Lower leg skin (tissue), 3 donors: ENCODE measurements at regions not wholly inside any gene's neighbourhood (a gene's known extent, or its start where the extent isn't known, plus 50 kb on each side); places are given as distances from the start of the nearest gene placed in this dataset.

Source experiments
- POLR2A ChIP-seq, 2 donors: fragments of 450-650 bp; IDR thresholded peaks; one replicate each; pipeline ENCODE4 v1.6.1; 2016 to 2017; ENCODE audit warnings: antibody characterized with exemption in 2 of 2, mild to moderate bottlenecking in 1 of 2, moderate library complexity in 1 of 2
- TF ChIP-seq, protein P1 (sequence below), 3 donors: fragments of 450-650 bp; IDR thresholded peaks; one replicate each; pipeline ENCODE4 v1.5.1; 2016; ENCODE audit warnings: antibody characterized with exemption in 3 of 3, mild to moderate bottlenecking in 3 of 3, moderate library complexity in 2 of 3

DNA sequence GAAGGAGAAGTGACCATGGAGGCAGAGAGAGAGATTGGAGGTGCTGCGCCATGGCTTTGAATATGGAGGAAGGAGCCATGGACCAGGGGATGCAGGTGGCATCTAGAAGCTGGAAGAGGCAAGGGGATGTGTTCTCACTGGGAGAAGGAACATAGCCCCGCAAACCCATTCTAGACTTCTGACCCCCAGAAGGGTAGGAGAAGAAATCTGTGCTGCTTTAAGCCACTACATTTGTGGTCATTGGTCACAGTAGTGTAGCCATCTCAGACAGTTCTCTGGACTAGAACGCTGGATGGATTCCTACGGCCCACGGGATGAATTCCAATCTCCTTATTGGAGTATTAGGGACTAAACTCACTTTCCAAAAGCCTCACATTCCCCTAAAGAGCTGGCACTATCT is 67.8 kb downstream of the PTGR3 start:
- TF ChIP-seq, protein P1, sequence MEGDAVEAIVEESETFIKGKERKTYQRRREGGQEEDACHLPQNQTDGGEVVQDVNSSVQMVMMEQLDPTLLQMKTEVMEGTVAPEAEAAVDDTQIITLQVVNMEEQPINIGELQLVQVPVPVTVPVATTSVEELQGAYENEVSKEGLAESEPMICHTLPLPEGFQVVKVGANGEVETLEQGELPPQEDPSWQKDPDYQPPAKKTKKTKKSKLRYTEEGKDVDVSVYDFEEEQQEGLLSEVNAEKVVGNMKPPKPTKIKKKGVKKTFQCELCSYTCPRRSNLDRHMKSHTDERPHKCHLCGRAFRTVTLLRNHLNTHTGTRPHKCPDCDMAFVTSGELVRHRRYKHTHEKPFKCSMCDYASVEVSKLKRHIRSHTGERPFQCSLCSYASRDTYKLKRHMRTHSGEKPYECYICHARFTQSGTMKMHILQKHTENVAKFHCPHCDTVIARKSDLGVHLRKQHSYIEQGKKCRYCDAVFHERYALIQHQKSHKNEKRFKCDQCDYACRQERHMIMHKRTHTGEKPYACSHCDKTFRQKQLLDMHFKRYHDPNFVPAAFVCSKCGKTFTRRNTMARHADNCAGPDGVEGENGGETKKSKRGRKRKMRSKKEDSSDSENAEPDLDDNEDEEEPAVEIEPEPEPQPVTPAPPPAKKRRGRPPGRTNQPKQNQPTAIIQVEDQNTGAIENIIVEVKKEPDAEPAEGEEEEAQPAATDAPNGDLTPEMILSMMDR (IDR thresholded peaks at IDR 0.05), result no peak
- TF ChIP-seq POLR2A (IDR thresholded peaks at IDR 0.05), result no peak
